NCI-H146 treated with DMSO at 0.1 percent for 48 hours (cell line): ENCODE measurements at regions not wholly inside any gene's neighbourhood (a gene's known extent, or its start where the extent isn't known, plus 50 kb on each side); places are given as distances from the start of the nearest gene placed in this dataset.

Source experiments
- DNase-seq: peaks from one replicate; lab custom pipeline; 2025; ENCODE audit not compliant: unreplicated experiment; lab: John Stamatoyannopoulos, UW

DNA sequence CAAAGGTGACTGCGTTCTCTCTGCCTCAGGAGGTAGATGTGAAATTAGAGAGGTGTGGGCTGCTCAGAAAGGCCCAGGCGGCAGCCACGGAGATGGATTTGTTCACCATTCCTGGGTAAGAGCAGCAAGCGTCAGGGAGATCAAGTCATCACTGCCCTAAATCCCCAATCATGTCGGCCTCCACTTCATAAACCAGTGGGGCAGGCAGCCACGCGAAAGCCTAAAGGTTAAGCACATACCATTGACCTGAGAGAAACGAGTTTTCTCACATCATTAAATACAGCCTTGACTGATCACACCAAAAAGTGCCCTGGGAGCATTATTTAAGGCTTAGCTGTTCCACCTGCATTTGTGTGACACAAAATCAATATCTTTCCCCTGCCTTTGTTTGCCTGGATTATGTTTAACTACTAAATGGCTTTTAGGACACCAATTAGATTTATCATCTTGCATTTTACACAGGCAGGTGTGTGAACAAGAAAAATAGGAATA is 50.7 kb upstream of the FOXB1 start:
- DNase-seq: peak; percentile 98

DNA sequence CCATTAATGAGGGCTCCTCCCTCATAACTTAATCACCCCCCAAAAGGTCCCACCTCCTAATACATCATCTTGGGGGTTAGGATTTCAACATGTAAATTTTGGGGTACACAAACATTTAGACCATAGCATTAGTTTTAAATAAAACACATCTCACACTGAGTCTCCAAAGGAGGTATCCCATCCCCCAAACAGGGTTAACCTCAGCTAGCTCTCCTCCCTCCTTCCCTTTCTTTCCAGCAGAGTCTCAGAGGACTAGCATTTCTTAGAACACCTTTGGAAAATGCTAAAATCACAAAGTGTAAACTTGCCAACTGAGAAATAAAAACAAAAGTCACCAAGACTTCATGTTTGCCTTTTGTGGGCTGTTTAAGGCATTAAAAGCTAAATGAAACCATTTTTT is 51.2 kb upstream of the FOXB1 start:
- DNase-seq: no peak

DNA sequence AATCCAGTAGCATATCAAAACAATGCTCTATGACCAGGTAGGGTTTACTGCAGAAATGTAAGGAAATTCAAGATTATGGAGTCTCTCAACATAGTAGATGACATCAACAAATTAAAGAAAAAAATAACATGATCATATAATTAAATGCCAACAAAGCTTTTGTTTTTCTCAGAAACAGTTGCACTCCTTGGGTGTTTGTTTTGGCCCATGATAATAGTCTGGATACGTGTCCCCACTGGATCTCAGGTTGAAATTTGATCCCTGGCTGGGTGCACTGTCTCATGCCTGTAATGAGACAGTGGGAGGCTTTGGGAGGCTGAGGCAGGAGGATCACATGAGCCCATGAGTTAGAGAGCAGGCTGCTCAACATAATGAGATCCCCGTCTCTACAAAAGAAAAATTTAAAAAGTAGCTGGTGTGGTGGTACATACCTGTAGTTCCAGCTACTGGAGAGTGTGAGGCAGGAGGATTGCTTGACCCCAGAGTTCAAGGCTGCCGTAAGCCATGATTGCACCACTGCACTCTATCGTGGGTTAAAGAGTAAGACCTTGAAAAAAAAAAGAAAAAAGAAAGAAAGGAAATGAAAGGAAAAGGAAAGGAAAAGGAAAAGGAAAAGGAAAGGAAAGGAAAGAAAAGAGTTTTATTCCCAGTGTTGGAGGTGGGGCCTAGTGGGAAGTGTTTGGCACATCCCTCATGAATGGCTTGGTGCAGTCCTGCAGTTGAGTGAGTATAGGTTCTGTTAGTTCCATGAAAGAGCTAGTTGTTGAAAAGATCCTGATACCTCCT is 53.3 kb upstream of the FOXB1 start:
- no peak for DNase-seq

DNA sequence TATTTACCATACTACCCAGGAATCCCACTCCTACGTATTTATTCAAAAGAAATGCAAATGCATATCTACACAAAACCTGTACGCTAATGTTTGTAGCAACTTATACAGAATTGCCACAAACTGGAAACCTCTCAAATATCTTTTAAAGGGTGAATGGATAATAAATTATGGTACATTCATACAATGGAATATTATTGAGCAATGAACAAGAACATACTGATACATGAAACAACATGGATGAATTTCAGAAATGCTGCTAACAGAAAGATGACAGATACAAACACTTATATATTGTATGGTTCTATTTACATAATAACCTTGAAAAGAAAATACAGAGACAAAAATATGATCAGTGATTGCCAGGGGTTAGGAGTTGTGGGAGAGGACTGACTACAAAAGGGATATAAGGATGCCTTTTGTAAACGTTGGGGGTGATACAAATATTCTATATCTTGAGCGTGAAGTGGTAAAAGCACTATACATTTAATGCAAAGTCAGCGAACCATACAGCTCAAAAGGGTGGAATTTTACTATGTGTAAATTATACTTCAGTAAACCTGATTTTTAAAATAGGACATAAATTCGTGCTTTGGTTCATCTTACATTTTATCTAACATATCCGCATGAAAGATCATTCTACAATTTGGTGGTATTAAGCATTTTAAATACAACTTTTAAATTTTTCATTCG is 55.0 kb upstream of the FOXB1 start:
- DNase-seq: no peak

DNA sequence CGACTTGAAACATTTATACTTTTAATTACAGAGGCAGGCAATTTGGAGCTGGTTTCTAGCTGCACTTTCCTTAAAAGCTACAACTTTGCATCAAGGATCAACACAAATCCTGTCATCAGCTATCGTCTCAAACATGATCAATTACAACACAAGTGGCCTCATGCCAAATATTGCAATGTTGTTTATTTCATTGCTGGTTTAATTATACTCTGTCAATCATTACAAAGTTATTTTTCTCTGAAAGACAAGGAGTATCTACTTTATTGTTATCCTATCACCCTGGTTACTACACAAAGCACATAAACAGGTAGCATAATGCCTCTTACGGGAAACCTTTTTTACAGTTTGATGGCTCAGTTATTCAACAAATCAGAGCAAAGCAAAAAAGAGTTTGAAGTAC is 58.0 kb upstream of the FOXB1 start:
- DNase-seq: no peak

DNA sequence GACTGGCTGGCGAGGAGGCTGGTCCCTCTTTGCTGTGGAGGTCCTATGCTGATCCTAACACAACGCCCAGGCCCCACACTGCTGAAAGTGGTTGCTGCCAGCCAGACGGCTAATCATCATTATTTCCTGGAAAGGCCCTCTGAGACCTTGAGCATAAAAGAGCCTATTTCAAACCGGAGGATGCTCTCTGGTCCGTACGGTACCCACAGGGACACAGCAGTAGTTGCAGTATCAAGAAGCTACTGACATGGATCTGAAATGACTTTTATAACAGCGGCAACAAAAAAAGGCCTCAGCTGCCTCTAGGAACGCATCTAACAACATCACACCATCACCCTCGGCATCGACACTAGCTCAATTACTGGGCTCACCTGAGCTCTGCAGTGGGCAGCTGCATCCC is 59.1 kb upstream of the FOXB1 start:
- no peak for DNase-seq

DNA sequence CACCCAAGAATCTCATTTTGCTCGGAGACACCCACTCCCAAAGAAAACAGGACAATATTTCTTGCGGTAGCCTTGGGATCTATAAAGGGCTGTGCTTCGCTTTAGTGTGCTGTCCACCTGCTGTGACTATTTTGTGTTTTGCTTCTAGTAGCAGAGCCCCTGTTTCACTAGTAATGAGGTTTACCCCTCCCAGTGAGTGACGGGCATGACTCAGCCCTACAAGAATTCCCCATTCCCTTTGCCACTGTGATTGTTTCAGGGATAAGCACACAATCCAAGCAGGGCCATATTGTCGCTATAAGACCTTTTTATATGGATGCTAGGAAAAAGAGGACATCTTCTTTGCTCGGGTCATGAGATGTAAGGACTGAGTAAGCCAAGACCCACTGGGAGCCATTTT is 62.5 kb upstream of the FOXB1 start:
- no peak for DNase-seq

DNA sequence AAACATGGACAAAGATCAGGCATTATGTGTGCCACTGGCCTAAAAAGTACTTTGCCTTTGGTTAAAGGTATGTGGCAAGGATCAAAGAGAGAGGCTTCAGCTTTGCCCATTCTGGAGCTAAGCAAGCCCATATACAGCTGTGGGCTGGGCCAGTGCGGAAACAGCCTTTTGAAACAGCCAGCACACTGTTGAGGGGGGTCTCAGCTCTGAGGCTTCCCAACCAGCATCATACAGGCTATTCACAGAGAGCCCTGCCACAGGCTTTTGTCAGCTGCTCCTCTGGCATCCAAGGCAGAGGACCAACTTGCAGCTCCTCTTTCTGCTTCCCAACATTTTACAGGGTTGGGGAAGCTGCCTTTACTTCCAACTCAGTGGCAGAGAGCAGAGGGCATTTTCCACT is 63.2 kb upstream of the FOXB1 start:
- DNase-seq: no peak

DNA sequence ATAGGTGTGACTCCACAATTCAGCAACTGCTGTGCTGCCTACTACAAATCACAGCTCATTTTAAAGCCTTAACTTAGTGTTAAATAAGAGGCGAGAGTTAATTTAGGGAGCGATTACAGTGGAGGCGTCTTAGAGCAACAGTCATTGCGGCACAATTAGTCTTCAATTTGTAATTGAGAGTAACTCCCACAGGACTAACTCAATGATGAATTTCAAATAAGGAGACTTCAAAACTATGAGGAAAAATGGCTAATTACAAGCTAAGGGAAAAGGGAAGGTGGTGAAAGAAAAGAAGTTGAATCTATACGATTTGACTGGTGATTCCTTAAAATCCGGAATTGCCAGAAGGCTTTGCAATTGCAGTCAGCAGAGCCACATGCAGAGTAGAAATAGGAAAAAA is 63.7 kb upstream of the FOXB1 start:
- no peak for DNase-seq

DNA sequence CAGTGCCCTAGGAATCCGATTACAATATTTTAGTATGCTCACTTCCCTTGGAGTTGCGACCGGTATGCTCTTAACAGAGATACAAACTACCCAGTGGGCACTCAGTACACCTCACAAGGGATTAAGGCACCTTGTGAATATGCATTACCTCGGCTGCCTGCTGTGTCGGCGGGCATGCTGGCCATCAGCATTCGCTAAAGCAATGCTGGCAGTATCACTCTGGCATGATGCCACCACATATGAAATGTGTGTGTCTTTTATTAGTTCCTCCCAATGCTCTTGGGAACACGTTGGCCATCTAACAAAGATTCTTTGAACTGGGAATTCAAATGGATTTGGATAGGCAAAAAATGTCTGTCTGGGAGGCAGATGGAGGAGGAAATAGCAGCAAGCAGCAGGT is 67.4 kb upstream of the FOXB1 start:
- DNase-seq: no peak

DNA sequence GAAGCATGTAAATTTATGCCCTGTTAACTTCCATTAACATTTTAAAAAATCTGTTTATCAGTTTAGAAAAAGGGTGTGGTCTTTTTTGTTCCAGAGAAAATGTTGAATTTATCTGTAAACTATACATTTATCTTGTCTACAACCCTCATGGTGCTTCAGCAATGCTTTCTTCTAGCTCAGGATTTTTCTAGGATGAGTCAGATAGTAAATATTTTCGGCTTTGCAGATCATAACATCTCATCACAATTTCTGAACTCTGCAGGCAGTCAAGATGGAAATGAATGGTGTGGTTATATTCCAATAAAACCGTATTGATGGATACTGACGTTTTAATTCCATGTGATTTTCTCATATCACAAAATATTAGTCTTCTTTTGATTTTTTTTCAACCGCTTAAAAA is 70.5 kb upstream of the FOXB1 start:
- DNase-seq: no peak

DNA sequence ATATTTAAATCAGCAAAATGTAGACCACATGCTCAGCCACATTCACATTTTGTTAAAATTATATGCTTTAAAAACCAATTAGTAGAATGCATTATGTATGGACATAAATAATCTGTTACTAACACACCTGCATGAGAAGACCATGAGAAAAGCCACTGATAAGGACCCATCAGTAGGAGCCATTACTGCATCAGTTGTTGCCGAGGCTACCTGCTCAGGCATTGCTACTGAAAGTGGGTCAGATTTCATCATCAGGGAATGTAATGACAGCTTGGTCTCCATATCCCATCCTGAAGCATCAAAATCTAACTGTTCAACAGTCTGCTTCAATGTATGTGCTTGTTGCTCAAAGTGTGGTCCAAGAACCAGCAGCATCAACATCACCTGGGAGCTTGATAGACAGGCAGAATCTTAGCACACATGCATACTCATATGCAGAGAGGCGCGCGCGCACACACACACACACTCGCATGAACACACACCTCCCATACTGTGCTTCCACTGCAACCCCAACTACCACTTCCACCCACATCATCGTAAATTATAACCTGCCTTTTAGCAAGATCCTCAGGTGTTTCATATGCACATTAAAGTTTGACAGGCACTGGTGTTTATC is 72.4 kb upstream of the FOXB1 start:
- peak; percentile 44 for DNase-seq

DNA sequence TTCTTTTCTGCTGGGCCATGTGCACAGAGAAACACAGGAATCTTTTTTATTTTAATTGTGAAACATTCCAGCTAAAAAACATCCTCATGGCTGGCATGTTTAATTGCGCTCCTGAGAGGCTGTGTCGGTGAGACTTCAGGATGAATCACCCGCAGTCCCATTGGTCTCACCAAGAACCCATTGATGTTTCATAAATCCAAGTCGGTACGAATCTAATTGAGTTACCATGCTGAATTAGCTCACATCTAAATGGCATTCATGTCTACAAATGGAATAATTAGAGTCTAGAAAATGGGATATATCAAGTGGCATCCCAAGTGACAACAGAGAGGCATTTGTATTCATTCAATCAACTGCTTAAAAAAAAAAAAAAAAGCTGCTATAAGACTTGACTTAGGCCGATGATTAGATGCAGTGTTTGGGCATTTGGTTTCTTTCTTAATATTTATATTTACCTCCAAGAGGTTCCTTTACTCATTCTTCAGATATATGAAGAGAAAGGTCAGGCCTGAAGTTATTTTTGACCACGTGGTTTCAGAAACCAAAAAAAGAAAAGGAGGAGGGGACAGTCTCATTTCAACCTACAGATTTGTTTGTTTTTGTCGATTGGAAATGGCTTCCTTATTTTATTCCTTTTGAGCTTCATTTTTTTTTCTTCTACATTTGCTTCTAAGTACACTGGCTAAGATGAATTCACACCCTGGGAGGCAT is 79.1 kb upstream of the FOXB1 start:
- DNase-seq: no peak

DNA sequence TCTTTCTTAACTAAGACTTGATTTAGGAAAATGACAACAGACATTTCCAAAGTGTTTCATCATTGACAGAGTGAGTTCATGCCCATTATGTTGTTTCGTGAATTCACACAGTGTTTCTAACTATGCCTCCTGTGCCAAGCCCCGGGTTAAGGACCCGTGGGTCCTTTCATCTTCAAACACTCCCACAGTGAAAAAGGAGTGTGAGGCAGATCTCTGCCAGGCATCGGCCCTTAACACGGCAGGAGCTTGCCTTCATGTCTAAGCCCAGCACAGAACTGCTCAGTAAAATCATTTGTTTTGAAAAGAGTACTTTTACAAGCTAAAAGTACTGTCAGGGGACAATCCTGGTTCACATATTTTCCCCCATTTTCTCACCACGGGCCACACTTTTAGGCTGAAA is 80.0 kb upstream of the FOXB1 start:
- DNase-seq: no peak

DNA sequence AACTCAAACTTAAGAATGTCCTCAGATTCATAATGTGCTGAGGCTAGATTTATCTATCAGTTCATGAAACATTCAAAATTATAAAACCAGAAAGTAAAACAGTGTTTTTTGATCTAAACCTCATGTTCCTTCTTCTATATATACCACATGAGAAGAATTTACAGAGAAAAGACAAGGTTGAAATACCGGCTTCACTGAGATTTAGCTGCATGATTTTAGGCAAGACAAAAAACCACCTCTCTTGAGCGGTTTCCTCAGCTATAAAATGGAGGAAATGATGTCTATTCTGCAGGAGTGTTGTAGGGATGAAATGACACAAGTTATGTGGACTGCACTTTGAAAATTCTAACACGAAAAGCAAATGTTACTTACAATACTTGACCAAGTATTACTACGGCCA is 80.6 kb upstream of the FOXB1 start:
- no peak for DNase-seq

DNA sequence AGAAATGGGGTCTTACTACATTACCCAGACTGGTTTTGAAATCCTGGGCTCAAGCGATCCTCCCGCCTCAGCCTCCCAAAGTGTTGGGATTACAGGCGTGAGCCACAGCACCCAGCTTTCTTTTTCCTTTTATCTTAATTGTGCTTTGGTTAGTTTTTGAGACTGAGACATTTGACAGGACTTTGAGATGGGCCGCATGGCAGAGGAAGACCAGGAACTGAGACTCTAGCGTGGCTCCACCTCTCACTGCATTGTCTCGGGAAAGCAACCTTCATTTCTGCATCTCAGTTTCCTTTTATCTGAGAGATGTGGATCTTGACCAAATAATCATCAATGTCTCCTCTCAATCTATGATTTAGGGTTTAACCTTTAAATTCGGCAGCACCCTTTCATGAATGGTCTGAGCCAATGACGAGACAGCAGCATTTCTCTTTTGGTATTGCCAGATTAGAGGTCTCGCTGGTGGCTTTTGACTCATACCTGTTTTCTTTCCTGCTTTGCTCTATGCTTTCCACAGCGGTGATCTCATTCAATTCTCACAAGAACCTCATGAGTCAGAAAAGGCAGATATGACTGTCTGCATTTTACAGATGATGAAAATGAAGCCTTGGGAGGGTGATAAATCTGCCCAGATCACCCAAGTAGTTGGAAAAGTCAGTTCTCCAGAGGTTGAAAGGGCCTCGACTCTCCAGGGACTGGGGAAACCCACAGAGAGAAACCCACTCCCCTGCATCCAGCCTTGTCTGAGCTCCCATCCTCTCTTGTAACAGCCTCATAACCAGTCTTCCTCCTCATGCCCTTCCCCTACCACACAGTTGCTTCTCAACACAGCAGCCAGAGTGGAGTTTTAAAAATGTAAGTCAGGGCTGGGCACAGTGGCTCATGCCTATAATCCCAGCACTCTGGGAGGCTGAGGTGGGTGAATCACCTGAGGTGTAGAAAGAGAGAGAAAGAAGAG is 84.8 kb upstream of the FOXB1 start:
- DNase-seq: no peak

DNA sequence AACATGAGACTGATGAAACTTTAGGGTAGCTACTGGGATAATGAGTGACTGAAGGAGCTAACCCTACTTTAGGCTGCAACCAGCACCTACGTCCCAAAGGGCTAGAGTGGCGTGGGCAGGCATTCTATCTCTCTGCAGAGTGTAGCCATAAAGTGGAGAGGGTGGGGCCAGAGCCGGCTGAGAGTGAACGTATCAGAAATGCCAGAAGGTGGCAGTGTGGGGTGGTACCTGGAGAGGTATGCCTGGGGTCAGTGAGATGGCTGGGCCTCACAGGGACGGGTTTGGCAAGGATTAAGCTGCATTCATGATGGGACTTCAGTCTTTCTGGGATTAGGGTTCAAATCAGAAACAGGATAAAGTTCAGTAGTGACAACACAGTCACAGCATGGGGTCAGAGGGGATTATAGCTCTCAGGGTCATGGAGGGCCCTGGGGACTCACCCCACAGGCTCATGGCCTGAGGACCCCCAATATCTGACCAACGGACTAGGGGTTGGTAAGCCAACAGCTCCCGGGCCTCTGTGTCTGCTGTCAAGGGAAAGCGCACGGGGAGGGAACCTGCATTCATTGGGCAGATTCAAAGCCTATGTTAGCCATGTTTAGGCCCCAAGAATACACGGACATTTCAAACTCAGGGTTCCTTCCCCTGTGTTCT is 86.5 kb upstream of the FOXB1 start:
- peak; percentile 73 for DNase-seq

DNA sequence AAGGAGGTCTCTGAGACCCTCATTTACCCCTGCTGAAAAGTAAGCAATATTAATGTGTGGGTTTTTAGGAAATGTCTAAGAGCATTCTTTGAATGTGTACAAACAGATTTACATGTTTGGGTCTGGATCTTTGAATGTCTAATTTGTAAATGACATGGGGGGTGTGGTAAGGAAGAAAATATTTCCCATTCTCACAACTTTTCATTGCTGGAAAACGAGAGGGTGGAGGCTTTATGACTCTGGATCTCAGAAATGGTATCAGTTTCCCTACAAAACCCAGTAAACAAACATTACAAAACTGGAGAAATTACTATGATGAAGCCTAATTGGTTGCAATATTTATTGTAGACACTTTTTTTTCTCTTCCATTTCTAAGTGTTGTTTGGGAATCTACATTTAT is 98.1 kb upstream of the FOXB1 start:
- DNase-seq: no peak

DNA sequence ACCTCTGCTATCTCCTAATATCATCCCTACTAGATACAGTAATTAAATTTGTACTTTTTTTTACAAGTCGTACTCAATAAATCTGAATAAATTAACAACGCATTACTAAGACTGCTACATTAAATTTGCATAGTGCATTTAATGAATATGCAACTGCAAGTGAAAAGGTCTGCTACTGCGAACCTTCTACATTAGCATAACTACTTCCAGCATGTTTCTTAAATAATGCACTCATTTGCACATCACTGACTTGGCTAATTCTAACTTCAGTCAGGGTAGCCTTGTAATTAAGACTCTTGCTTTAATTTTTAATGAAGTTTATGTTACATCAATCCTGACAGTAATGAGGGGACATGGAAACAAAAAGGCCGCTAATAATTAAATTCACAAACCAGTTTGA is 98.9 kb upstream of the FOXB1 start:
- no peak for DNase-seq
